H9 (cell line): ENCODE measurements at regions not wholly inside any gene's neighbourhood (a gene's known extent, or its start where the extent isn't known, plus 50 kb on each side); places are given as distances from the start of the nearest gene placed in this dataset.

Experiments used
- DNase-seq: peaks from one replicate; pipeline ENCODE4 v3.0.0-alpha.2; 2017
- H2AFZ ChIP-seq: one replicate; pipeline ENCODE4 v1.6.1; 2013; ENCODE audit warnings: mild to moderate bottlenecking, low read length, control low read depth, moderate library complexity
- H2AK5ac ChIP-seq: 2 replicates; pipeline ENCODE4 v1.6.1; 2013; ENCODE audit warnings: low read length, control low read depth, mixed read lengths; ENCODE audit not compliant: insufficient read length
- H2BK120ac ChIP-seq: one replicate; pipeline ENCODE4 v1.6.1; 2013; ENCODE audit warnings: low read depth, mild to moderate bottlenecking, low read length, control low read depth, inconsistent platforms; ENCODE audit not compliant: poor library complexity, severe bottlenecking
- H2BK12ac ChIP-seq: 2 replicates; pipeline ENCODE4 v1.6.1; 2013; ENCODE audit warnings: low read length, control low read depth, mixed read lengths, low read depth; ENCODE audit not compliant: insufficient read length
- H2BK15ac ChIP-seq: 2 replicates; pipeline ENCODE4 v1.6.1; 2013; ENCODE audit warnings: low read depth, low read length, control low read depth
- H2BK20ac ChIP-seq: one replicate; pipeline ENCODE4 v1.6.1; 2013; ENCODE audit warnings: low read depth, mild to moderate bottlenecking, low read length, control low read depth, inconsistent platforms; ENCODE audit not compliant: poor library complexity, severe bottlenecking
- H2BK5ac ChIP-seq: 2 replicates; pipeline ENCODE4 v1.6.1; 2013; ENCODE audit warnings: low read length, control low read depth, mixed read lengths; ENCODE audit not compliant: insufficient read length
- H3K14ac ChIP-seq: 2 replicates; pipeline ENCODE4 v1.6.1; 2013; ENCODE audit warnings: low read length, control low read depth; ENCODE audit not compliant: insufficient read depth
- H3K18ac ChIP-seq: 2 replicates; pipeline ENCODE4 v1.6.1; 2013; ENCODE audit warnings: low read depth, mild to moderate bottlenecking, mixed read lengths, low read length, control low read depth; ENCODE audit not compliant: insufficient read length
- H3K23ac ChIP-seq: 2 replicates; pipeline ENCODE4 v1.6.1; 2013; ENCODE audit warnings: low read length, control low read depth, mixed read lengths, low read depth; ENCODE audit not compliant: insufficient read length
- H3K23me2 ChIP-seq: 2 replicates; pipeline ENCODE4 v1.6.1; 2013; ENCODE audit warnings: low read depth, mild to moderate bottlenecking, mixed read lengths, low read length, control low read depth; ENCODE audit not compliant: insufficient read length, poor library complexity, severe bottlenecking
- H3K27ac ChIP-seq: 2 replicates; pipeline ENCODE4 v1.5.1; 2013; ENCODE audit warnings: low read length, control low read depth, mixed read lengths, low read depth; ENCODE audit not compliant: insufficient read length
- H3K27me3 ChIP-seq: 2 replicates; pipeline ENCODE4 v1.6.1; 2013; ENCODE audit warnings: low read length, control low read depth, inconsistent platforms; ENCODE audit not compliant: insufficient read depth
- H3K4ac ChIP-seq: 2 replicates; pipeline ENCODE4 v1.6.1; 2013; ENCODE audit warnings: low read depth, mild to moderate bottlenecking, control low read depth, inconsistent platforms, low read length, moderate library complexity
- H3K4me1 ChIP-seq: 2 replicates; pipeline ENCODE4 v1.6.1; 2013; ENCODE audit warnings: low read length, control low read depth, inconsistent platforms; ENCODE audit not compliant: insufficient read depth
- H3K4me2 ChIP-seq: 2 replicates; pipeline ENCODE4 v1.6.1; 2013; ENCODE audit warnings: low read length, control low read depth, mixed read lengths; ENCODE audit not compliant: insufficient read length, insufficient read depth
- H3K56ac ChIP-seq: 2 replicates; pipeline ENCODE4 v1.6.1; 2013; ENCODE audit warnings: low read depth, mild to moderate bottlenecking, mixed read lengths, low read length, control low read depth; ENCODE audit not compliant: insufficient read length
- H3K79me1 ChIP-seq: 2 replicates; pipeline ENCODE4 v1.6.1; 2013; ENCODE audit warnings: low read depth, mild to moderate bottlenecking, moderate library complexity, low read length, control low read depth, inconsistent platforms; ENCODE audit not compliant: insufficient read depth, poor library complexity, severe bottlenecking
- H3K79me2 ChIP-seq: 2 replicates; pipeline ENCODE4 v1.6.1; 2013; ENCODE audit warnings: low read length, control low read depth, inconsistent platforms; ENCODE audit not compliant: insufficient read depth
- H3K9ac ChIP-seq: 2 replicates; pipeline ENCODE4 v1.6.1; 2013; ENCODE audit warnings: low read length, control low read depth, mixed read lengths; ENCODE audit not compliant: insufficient read length; ENCODE audit errors: extremely low read depth
- H3K9me3 ChIP-seq: one replicate; pipeline ENCODE4 v1.6.1; 2013; ENCODE audit warnings: low read depth, low read length, inconsistent platforms; ENCODE audit not compliant: control insufficient read depth
- H3T11ph ChIP-seq: one replicate; pipeline ENCODE4 v1.6.1; 2013; ENCODE audit warnings: mild to moderate bottlenecking, low read length, control low read depth, inconsistent platforms
- H4K20me1 ChIP-seq: one replicate; pipeline ENCODE4 v1.6.1; 2013; ENCODE audit not compliant: control insufficient read depth, insufficient read length, insufficient read depth
- H4K5ac ChIP-seq: 2 replicates; pipeline ENCODE4 v1.6.1; 2013; ENCODE audit warnings: low read depth, mild to moderate bottlenecking, mixed read lengths, low read length, control low read depth; ENCODE audit not compliant: insufficient read length
- H4K8ac ChIP-seq: replicated peaks from 2 replicates; pipeline ENCODE4 v1.6.1; 2013; ENCODE audit warnings: low read length, control low read depth, mixed read lengths, low read depth; ENCODE audit not compliant: insufficient read length
- H4K91ac ChIP-seq: 2 replicates; pipeline ENCODE4 v1.6.1; 2013; ENCODE audit warnings: low read depth, mild to moderate bottlenecking, moderate library complexity, mixed read lengths, low read length, control low read depth; ENCODE audit not compliant: insufficient read length
- H3K27ac Mint-ChIP-seq, 3 experiments: 2 replicates in 2 of 3; 3 replicates in 1 of 3; pipeline ENCODE4 v1.8.0; 2020 to 2021; ENCODE audit warnings: mixed read lengths in 3 of 3, mild to moderate bottlenecking in 1 of 3, moderate library complexity in 1 of 3
- H3K27me3 Mint-ChIP-seq: 2 replicates; pipeline ENCODE4 v1.8.0; 2021; ENCODE audit warnings: low read depth, mild to moderate bottlenecking, moderate library complexity, mixed read lengths
- H3K36me3 Mint-ChIP-seq, 3 experiments: 2 replicates in 2 of 3; 3 replicates in 1 of 3; pipeline ENCODE4 v1.8.0; 2020 to 2021; ENCODE audit warnings: low read depth in 3 of 3, mixed read lengths in 3 of 3; ENCODE audit not compliant: insufficient read depth in 1 of 3
- H3K4me1 Mint-ChIP-seq, 2 experiments: 2 replicates each; pipeline ENCODE4 v1.8.0; 2020; ENCODE audit warnings: mixed read lengths in 2 of 2
- H3K4me3 Mint-ChIP-seq, 2 experiments: 2 replicates in 1 of 2; 3 replicates in 1 of 2; pipeline ENCODE4 v1.8.0; 2020 to 2021; ENCODE audit warnings: mild to moderate bottlenecking in 2 of 2, mixed read lengths in 2 of 2, moderate library complexity in 1 of 2
- H3K9me3 Mint-ChIP-seq, 2 experiments: 2 replicates in 1 of 2; 3 replicates in 1 of 2; pipeline ENCODE4 v1.8.0; 2020; ENCODE audit warnings: mild to moderate bottlenecking in 2 of 2, mixed read lengths in 2 of 2, moderate library complexity in 1 of 2
- CTCF ChIP-seq: fragments of 200-600 bp; sonication (generic); conservative IDR thresholded peaks from 3 replicates; pipeline ENCODE4 v1.8.0; 2021; ENCODE audit warnings: antibody characterized with exemption, mild to moderate bottlenecking
- WGBS: extraction: QIAGEN DNeasy Blood & Tissue Kit; methylation state at CpG from one replicate; pipeline ENCODE4 v1.1.7; 2013; ENCODE audit warnings: missing lambda C conversion rate, low lambda C conversion rate, mixed read lengths; ENCODE audit not compliant: insufficient read length; ENCODE audit errors: extremely low coverage; 5-methylcytosine and 5-hydroxymethylcytosine counted together

GRCh38 chr10:78296785-78297184, 263.1 kb downstream of the RPS24 start:
- H3K27ac Mint-ChIP-seq = no peak overlapping the region; a peak in 1 of 7 replicates
- Histone ChIP-seq H2BK15ac (no peak overlapping the region), H2BK12ac (no peak overlapping the region), H3K9me3 (no peaks in the 10 kb centered on the region), H4K8ac (no peak overlapping the region), H3K9ac (no peak overlapping the region), H2AK5ac (no peak overlapping the region), H3T11ph (no peak overlapping the region), H3K56ac (no peak overlapping the region), H3K23me2 (peaks cover 3% of the 10 kb centered on the region), H3K14ac (no peak overlapping the region), H2BK5ac (no peak overlapping the region), H3K79me1 (no peaks in the 10 kb centered on the region), H3K18ac (no peak overlapping the region), H2AFZ (no peak overlapping the region), H4K20me1 (no peaks in the 10 kb centered on the region), H3K23ac (no peak overlapping the region), H3K27me3 (no peaks in the 10 kb centered on the region), H4K91ac (no peak overlapping the region), H3K4me2 (no peak overlapping the region), H3K27ac (no peak overlapping the region), H3K4me1 (peaks cover 6% of the 10 kb centered on the region; the same call in 1 of the 2 replicates), H4K5ac (no peak overlapping the region), H3K79me2 (no peaks in the 10 kb centered on the region), H3K4ac (no peak overlapping the region), H2BK120ac (no peak overlapping the region), H2BK20ac (no peak overlapping the region)
- no peak overlapping the region for H3K4me3 Mint-ChIP-seq
- peaks cover 4% of the 10 kb centered on the region for H3K27me3 Mint-ChIP-seq
- DNase-seq = no peak
- no peaks in the 10 kb centered on the region; a peak in 1 of 5 replicates for H3K9me3 Mint-ChIP-seq
- WGBS = no CpG with 5 or more reads among the region's 1 CpG
- no peak for TF ChIP-seq CTCF
- H3K4me1 Mint-ChIP-seq = peaks cover 27 to 36% of the 10 kb centered on the region in 2 experiments
- no peaks in the 10 kb centered on the region for H3K36me3 Mint-ChIP-seq
